ENCODE measurements at regions not wholly inside any gene's neighbourhood (a gene's known extent, or its start where the extent isn't known, plus 50 kb on each side); places are given as distances from the start of the nearest gene placed in this dataset.

- TF ChIP-seq EZH2 (optimal IDR thresholded peaks at IDR 0.05; ENCODE audit: low read depth, low read length) (no peak), EZH2phosphoT487 (IDR thresholded peaks at IDR 0.05; ENCODE audit: low read length) (no peak)
- TF ChIP-seq, protein P1, sequence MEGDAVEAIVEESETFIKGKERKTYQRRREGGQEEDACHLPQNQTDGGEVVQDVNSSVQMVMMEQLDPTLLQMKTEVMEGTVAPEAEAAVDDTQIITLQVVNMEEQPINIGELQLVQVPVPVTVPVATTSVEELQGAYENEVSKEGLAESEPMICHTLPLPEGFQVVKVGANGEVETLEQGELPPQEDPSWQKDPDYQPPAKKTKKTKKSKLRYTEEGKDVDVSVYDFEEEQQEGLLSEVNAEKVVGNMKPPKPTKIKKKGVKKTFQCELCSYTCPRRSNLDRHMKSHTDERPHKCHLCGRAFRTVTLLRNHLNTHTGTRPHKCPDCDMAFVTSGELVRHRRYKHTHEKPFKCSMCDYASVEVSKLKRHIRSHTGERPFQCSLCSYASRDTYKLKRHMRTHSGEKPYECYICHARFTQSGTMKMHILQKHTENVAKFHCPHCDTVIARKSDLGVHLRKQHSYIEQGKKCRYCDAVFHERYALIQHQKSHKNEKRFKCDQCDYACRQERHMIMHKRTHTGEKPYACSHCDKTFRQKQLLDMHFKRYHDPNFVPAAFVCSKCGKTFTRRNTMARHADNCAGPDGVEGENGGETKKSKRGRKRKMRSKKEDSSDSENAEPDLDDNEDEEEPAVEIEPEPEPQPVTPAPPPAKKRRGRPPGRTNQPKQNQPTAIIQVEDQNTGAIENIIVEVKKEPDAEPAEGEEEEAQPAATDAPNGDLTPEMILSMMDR (IDR thresholded peaks at IDR 0.05; ENCODE audit: low read length), result no peak
Measured at GRCh38 chr6:128763599-128764300, 119.2 kb upstream of the LAMA2 start.

Measured in MM.1S (cell line).